ENCODE measurements at regions not wholly inside any gene's neighbourhood (a gene's known extent, or its start where the extent isn't known, plus 50 kb on each side); places are given as distances from the start of the nearest gene placed in this dataset.
A peak's percentile ranks its signal among the peaks of the same experiment; 100 is the strongest.
"Not testable (repeated sequence)": the region's sequence is repeated elsewhere in the genome, so short reads cannot be mapped to it uniquely, and the experiment has no call there.

DNA sequence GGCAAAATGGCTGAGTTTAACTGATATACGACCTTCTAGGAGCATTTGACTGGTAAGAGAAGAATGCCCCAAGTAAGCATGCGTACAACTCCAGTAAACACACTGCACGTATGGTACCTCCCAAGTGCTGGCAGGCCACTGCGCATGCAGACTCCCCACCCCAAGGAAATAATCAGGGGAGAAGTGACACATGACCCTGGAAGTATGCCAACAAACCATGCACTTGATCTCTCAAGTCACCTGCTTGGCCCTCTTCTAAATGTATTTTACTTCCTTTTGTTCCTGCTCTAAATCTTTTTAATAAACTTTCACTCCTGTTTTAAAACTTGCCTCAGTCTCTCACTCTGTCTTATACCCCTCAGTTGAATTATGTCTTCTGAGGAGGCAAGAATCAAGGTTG, 129.8 kb upstream of the COL5A2 start:
- no peak for DNase-seq (ENCODE audit: low spot score)

- DNase-seq (ENCODE audit: low spot score), result no peak
Observed at GRCh38 chr2:189312211-189312610, 129.1 kb upstream of the WDR75 start.

DNA sequence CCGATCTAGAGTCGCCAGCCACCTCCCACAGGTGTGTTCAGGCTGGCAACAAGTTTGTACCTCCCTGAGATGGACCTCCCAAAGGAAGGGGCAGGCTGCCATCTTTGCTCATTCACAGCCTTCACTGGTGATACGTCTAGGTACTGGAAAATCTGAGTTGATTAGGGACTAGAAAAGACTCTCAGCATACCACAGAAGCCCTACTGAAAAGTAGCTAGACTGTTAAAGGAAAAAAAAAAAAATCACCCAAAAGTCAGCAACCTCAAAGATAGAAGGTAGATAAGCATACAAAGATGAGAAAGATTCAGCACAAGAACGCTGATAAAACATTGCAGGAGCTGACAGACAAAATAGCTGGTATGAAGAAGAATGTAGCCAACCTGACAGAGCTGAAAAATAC, 128.6 kb upstream of the WDR75 start:
- DNase-seq (ENCODE audit: low spot score), result no peak

- DNase-seq (ENCODE audit: low spot score), result no peak
Observed at GRCh38 chr2:189318761-189319160, 122.5 kb upstream of the WDR75 start.

- not testable (repeated sequence) for DNase-seq (ENCODE audit: low spot score)
Observed at GRCh38 chr2:189319424-189319823, 121.8 kb upstream of the WDR75 start.

- DNase-seq (ENCODE audit: low spot score), result no peak
Observed at GRCh38 chr2:189327879-189328847, 113.1 kb upstream of the WDR75 start.

DNA sequence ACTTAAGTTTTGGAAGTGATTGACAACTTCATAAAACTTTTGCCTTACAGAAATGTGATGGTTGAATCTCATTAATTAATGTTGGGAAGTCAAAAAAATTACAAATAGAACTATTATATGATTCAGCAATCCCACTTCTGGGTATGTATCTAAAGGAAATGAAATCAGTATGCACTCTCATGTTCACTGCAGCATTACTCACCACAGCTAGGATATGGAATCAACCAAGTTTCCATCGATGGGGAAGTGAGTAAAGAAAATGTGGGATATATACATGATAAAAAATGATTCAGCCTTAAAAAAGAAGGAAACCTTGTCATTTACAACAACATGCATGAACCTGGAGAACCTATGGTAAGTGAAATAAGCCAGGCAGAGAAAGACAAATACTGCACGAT, 112.4 kb upstream of the WDR75 start:
- DNase-seq (ENCODE audit: low spot score), result no peak

GRCh38 chr2:189336276-189336975, 104.8 kb upstream of the WDR75 start:
- no peak for DNase-seq (ENCODE audit: low spot score)

- DNase-seq (ENCODE audit: low spot score), result no peak
Observed at GRCh38 chr2:189337656-189338055, 103.6 kb upstream of the WDR75 start.

- no peak for DNase-seq (ENCODE audit: low spot score)
Observed at GRCh38 chr2:189338115-189338514, 103.2 kb upstream of the WDR75 start.

DNA sequence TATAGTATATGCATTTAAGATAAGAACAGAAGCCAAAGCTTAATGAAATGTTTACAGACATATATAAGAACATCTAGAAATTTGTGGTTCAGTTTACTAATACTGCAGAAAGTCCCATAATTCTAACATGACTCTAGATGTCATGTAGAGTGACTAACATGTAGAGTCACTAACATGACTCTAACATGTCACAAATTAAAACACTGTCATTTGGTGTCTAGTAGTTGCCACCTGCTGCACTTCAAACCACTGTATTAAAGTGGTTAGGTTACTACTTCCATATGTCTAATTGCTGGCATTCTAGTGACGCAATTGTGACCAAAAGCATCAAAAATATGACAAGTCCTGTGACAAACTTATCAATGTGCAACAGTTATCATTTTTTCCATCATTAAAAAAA, 100.2 kb upstream of the WDR75 start:
- DNase-seq (ENCODE audit: low spot score), result no peak

GRCh38 chr2:189344043-189344442, 97.2 kb upstream of the WDR75 start:
- DNase-seq (ENCODE audit: low spot score), result no peak

DNA sequence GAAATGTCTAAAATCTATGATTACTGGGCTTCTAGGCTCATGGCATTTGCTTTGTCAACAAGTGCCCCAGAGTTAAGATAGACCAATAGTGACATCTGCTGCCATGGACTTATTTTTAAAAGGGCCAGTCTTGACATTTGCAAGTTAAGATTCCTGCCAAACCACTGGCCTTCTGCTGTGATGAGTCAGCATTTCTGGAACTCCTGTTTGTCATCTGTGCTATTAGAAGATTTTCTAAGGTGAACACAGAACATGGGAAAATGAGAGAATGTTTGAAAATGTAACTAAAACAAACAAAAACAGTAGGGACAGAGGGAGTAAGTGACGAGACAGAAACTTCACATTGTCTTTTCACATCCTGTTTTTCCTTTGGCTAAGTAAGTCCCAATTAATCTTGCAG, 93.7 kb upstream of the WDR75 start:
- peak; percentile 81 for DNase-seq (ENCODE audit: low spot score)

DNA sequence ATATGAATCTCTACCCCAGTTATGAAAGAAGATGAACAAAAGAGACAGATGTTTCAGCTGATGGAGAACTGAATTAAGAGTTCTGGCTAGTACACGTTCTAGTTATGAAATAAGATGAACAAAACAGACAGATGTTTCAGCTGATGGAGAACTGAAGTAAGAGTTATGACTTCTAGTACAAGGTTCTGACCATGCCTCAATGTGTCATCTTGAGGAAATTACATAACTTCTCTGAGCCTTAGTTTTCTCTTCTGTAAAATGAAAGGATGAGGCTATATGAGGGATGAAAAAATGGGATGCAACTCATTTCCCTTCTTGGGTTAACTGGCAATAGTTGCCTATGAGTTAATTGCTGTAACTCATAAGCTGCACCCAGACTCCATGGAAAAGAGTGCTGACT, 92.9 kb upstream of the WDR75 start:
- DNase-seq (ENCODE audit: low spot score), result no peak

DNA sequence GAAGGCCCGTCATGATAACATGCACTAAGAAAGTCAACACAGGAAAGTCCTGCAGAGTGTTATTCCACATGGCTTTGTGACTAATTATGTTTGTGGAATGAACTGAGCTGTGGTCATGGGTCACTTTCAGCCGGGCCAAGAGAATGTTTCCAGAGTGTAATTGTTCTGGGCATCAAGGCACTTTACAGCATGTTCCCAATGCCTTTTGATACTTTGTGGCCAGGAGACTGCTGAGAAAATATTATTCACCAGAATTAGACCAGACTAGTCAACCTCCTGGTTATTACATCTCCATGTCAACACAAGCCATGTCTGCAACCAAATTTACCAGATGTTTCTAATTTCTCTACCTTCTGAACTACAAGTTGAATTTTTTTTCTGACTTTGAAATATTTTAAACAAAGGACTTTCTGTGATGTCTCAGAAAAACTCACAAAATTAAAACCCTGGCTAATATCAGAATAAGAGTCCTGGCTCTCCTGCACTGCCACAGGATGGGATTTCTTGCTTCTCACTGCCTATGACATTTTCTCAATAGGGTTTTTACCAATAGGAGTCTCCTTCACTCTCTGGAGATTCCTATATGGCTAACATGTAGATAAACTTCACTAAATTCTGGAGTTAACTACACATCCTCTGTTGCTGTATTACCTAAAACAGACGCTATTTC, 90.6 kb upstream of the WDR75 start:
- DNase-seq (ENCODE audit: low spot score), result peak; percentile 7

GRCh38 chr2:189351933-189352332, 89.3 kb upstream of the WDR75 start:
- not testable (repeated sequence) for DNase-seq (ENCODE audit: low spot score)

DNA sequence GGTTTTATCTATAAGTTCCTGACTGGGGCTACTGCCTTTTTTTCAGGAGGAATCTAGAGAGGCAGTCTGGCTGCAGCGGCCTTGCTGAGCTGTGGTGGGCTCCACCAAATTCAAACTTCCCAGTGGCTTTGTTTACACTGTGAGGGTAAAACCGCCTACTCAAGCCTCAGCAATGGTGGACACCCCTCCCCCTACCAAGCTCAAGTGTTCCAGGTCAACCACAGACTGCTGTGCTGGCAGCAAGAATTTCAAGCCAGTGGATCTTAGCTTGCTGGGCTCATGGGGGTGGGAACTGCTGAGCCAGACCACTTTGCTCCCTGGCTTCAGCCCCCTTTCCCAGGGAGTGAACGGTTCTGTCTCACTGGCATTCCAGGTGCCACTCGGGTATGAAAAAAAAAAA, 83.9 kb upstream of the WDR75 start:
- not testable (repeated sequence) for DNase-seq (ENCODE audit: low spot score)

GRCh38 chr2:189360861-189361260, 80.4 kb upstream of the WDR75 start:
- no peak for DNase-seq (ENCODE audit: low spot score)

- DNase-seq (ENCODE audit: low spot score), result no peak
Observed at GRCh38 chr2:189362283-189362682, 79.0 kb upstream of the WDR75 start.

GRCh38 chr2:189363559-189363958, 77.7 kb upstream of the WDR75 start:
- DNase-seq (ENCODE audit: low spot score), result no peak

- no peak for DNase-seq (ENCODE audit: low spot score)
Observed at GRCh38 chr2:189364607-189365006, 76.7 kb upstream of the WDR75 start.

- DNase-seq (ENCODE audit: low spot score), result no peak
Observed at GRCh38 chr2:189366349-189366748, 74.9 kb upstream of the WDR75 start.

- DNase-seq (ENCODE audit: low spot score), result no peak
Observed at GRCh38 chr2:189367343-189367742, 73.9 kb upstream of the WDR75 start.

Measured in pons (tissue), 1 donor.